G401.6 (cell line): ENCODE measurements at regions not wholly inside any gene's neighbourhood (a gene's known extent, or its start where the extent isn't known, plus 50 kb on each side); places are given as distances from the start of the nearest gene placed in this dataset.

Experiments
- FAIRE-seq: peaks from 2 replicates; lab custom pipeline; 2012; peaks lifted over from hg19 to GRCh38; lab: Jason Lieb, UNC

- no peak for FAIRE-seq
Observed at GRCh38 chr18:46296656-46297055, 192.5 kb downstream of the HAUS1 start.

- no peak for FAIRE-seq
Observed at GRCh38 chr18:46297124-46297523, 192.9 kb downstream of the HAUS1 start.

GRCh38 chr18:46297621-46298020 is 193.4 kb downstream of the HAUS1 start:
- FAIRE-seq: no peak

- FAIRE-seq: no peak
Observed at GRCh38 chr18:46298511-46298910, 194.3 kb downstream of the HAUS1 start.

GRCh38 chr18:46299465-46300008 is 195.4 kb downstream of the HAUS1 start:
- no peak for FAIRE-seq

- FAIRE-seq: no peak
Observed at GRCh38 chr18:46301081-46301480, 196.9 kb downstream of the HAUS1 start.

- FAIRE-seq: no peak
Observed at GRCh38 chr18:46301571-46301970, 197.4 kb downstream of the HAUS1 start.

GRCh38 chr18:46302528-46303485 is 198.6 kb downstream of the HAUS1 start:
- FAIRE-seq: no peak

GRCh38 chr18:46310258-46310657 is 206.1 kb downstream of the HAUS1 start:
- no peak for FAIRE-seq

GRCh38 chr18:46310675-46311345 is 206.6 kb downstream of the HAUS1 start:
- no peak for FAIRE-seq

- FAIRE-seq: no peak
Observed at GRCh38 chr18:46311491-46311890, 207.3 kb downstream of the HAUS1 start.

- FAIRE-seq: no peak
Observed at GRCh38 chr18:46312221-46312620, 208.0 kb downstream of the HAUS1 start.

GRCh38 chr18:46313521-46313920 is 209.3 kb downstream of the HAUS1 start:
- FAIRE-seq: no peak

- no peak for FAIRE-seq
Observed at GRCh38 chr18:46314011-46314410, 209.8 kb downstream of the HAUS1 start.

- no peak for FAIRE-seq
Observed at GRCh38 chr18:46315161-46315560, 211.0 kb downstream of the HAUS1 start.

GRCh38 chr18:46318356-46318755 is 214.2 kb downstream of the HAUS1 start:
- FAIRE-seq: no peak

- FAIRE-seq: no peak
Observed at GRCh38 chr18:46319783-46320182, 215.6 kb downstream of the HAUS1 start.

GRCh38 chr18:46320297-46320696 is 216.1 kb downstream of the HAUS1 start:
- no peak for FAIRE-seq

GRCh38 chr18:46320928-46321711 is 216.9 kb downstream of the HAUS1 start:
- no peak for FAIRE-seq

GRCh38 chr18:46321955-46322354 is 217.8 kb downstream of the HAUS1 start:
- FAIRE-seq: no peak

GRCh38 chr18:46322411-46322891 is 218.3 kb downstream of the HAUS1 start:
- no peak for FAIRE-seq

- no peak for FAIRE-seq
Observed at GRCh38 chr18:46322941-46323340, 218.8 kb downstream of the HAUS1 start.
